ENCODE measurements at regions not wholly inside any gene's neighbourhood (a gene's known extent, or its start where the extent isn't known, plus 50 kb on each side); places are given as distances from the start of the nearest gene placed in this dataset.

- TF ChIP-seq CTCF (conservative IDR thresholded peaks at IDR 0.05; ENCODE audit: low read depth in 2 of 2) = no peak
- TF ChIP-seq CREB1 (CRISPR knock-in tag; IDR thresholded peaks at IDR 0.05; ENCODE audit: low read depth) = no peak
- TF ChIP-seq POLR2AphosphoS5 (IDR thresholded peaks at IDR 0.05; ENCODE audit: low read depth) = no peak
- TF ChIP-seq STAT1 (IDR thresholded peaks at IDR 0.05; ENCODE audit: unreplicated experiment) = no peak
- TF ChIP-seq EZH2 (IDR thresholded peaks at IDR 0.05; ENCODE audit: low read depth, unreplicated experiment) = no peak
- TF ChIP-seq REST (IDR thresholded peaks at IDR 0.05; ENCODE audit: unreplicated experiment) = no peak
- TF ChIP-seq, protein P1, sequence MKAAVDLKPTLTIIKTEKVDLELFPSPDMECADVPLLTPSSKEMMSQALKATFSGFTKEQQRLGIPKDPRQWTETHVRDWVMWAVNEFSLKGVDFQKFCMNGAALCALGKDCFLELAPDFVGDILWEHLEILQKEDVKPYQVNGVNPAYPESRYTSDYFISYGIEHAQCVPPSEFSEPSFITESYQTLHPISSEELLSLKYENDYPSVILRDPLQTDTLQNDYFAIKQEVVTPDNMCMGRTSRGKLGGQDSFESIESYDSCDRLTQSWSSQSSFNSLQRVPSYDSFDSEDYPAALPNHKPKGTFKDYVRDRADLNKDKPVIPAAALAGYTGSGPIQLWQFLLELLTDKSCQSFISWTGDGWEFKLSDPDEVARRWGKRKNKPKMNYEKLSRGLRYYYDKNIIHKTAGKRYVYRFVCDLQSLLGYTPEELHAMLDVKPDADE (IDR thresholded peaks at IDR 0.05) = no peak
- TF ChIP-seq EZH2phosphoT487 (IDR thresholded peaks at IDR 0.05; ENCODE audit: unreplicated experiment) = no peak
- TF ChIP-seq JUNB (IDR thresholded peaks at IDR 0.05; ENCODE audit: unreplicated experiment) = no peak
- no peak for TF ChIP-seq NANOG (IDR thresholded peaks at IDR 0.05; ENCODE audit: borderline replicate concordance)
Measured at GRCh38 chr2:166673986-166674385, 179.9 kb upstream of the SCN7A start.

All from GM23338 (cell line).